IPS-NIHi11 (cell line): ENCODE measurements at regions not wholly inside any gene's neighbourhood (a gene's known extent, or its start where the extent isn't known, plus 50 kb on each side); places are given as distances from the start of the nearest gene placed in this dataset.

Experiments used
- DNase-seq: peaks from one replicate; pipeline ENCODE4 v3.0.0; 2012; ENCODE audit warnings: mixed read lengths, low spot score

DNA sequence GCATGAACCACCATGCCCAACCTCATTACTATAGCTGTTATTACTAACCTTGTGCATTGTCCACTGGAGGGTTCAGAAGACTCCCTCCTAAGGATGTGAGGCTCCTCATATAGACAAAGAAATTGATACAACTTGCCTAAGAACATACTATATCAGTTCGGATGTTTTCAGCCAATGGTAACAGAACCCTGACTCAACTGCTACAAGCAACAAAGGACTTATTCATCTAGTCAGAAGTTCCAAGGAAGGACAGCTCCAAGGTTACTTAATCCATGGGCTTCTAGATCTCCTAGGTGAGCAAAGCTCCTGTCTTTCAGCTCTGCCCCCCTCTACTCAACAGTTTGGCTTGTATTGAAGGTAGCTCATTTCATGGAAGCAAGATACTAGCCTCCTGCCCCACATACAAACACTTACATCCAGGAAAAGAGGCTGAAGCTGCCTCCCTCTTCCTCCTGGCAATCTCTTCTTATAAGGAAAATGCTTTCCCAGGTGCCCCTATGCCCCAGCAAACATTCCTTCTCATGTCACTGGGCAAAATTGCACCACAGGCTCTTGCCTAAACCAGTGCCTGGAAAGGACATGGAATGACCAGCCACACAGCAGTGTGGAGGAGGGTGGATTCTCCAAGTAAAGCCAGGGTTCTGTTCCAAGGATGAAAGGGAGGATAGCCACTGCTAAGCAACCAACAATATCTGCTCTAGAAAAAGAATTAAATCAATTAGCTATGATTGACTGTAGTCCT lies 497.8 kb downstream of the FOXO1 start:
- no peak for DNase-seq

DNA sequence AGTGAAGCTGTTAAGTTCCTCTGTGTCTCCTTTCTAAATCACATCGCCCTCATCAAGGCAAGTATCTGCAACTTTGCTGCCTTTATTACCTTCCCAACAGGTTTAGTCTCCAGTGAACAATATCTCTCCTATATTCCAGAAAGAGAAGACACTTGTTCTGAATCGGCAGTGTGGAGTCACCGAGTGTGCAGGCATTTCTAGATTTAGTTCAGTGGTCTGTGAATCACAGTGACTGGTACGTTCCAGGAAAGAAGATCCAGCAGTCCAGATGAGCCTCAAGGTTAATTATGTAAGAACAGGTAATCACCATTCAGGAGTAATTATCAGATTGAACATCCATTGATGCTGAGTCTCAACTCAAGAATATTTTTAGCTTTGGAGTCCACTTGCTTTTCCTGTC lies 497.0 kb downstream of the FOXO1 start:
- no peak for DNase-seq

DNA sequence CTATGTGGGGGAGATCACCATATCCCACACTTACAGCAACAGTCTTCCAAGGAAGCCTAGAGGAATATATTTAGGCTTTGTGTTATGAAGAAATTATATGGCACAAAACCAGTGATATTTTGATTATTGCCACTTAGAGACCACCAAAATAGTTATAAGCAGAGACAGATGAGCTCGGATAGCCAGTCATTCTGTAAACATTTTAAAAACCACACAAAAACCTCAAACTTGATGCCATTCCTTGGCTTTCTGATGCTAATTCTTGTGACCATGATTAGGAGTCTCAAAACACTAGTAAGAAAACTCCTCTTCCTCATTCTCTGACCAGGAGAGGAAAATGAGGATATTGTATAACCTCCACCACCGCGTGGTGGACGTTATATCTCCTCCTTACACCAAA lies 496.4 kb downstream of the FOXO1 start:
- DNase-seq = no peak

DNA sequence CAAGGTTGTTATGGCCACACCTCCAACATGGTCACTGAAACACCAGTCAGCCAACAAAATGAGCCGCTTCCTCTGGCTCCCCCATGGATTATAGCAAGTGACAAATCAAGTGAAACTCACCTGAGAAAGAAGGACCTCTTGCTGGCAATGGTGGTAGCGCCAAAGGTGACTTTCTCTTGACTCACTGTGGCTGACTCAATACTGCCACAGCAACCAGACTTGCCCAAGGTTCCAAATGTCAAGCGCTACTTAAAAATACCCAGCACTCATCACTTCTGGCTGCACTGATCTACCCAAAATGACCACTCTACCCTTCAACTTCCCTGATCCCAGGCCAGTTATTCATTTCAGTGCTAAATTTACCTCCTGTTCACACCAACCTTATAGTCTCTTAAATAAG lies 495.5 kb downstream of the FOXO1 start:
- DNase-seq = no peak

DNA sequence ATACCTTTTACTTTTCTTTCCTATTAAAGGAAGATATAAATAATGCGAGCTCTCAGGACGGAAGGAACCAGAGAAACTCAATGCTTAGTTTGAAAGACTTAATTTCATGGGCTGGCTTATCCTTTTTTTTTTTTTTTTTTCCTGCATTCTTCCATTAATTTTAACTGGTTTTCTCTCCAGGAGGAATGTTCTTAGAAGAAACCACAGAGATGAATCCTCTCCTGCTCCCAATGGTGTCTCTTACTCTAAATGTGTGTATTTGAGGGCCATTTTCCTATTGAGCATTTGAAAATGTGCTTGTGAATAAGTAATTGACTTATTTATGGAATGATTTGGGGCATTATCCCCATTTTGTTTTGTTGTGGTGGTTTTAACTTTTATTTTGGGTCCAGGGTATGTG lies 494.9 kb downstream of the FOXO1 start:
- DNase-seq = no peak

DNA sequence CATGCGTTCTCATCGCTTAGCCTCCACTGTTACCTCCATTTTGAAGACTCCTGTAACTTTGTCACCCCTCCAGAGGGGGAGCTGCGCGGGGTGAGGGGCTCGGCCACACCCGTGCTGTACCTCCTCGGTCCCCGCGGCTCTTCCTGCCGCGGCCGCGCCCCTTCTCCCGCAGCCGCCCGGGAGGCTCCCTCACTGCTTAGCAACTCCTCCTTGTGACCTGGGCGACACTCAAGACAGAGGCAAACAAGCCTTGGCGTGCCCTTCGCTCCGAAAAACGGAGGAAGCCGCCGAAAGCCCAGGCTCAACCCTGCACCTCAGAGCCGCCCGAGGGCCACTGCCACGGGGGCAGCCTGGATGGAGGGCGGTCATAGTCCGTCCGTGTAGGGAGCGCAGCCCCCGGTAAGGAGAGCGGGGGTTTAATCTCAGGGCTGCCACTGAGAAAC lies 494.3 kb downstream of the FOXO1 start:
- DNase-seq = peak; percentile 54

DNA sequence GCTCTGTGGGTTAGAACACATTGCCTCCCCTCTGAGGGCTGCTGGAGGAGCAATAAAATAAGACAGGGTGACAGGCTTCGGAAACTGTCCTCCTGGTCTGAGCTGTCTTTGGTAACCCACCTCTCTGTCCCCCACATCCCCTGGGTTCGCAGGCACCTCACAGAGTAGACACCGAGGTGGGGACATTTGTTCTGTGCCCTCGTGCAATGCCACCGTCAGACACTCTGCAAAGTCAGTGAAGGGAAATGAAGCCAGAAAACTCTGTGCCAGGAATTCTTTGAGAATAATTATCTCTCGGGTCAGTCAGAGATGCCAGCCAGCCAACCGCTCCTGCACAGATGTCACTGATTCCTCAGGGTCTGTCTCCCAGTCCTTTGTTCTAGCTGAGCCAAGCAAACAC lies 493.6 kb downstream of the FOXO1 start:
- no peak for DNase-seq

DNA sequence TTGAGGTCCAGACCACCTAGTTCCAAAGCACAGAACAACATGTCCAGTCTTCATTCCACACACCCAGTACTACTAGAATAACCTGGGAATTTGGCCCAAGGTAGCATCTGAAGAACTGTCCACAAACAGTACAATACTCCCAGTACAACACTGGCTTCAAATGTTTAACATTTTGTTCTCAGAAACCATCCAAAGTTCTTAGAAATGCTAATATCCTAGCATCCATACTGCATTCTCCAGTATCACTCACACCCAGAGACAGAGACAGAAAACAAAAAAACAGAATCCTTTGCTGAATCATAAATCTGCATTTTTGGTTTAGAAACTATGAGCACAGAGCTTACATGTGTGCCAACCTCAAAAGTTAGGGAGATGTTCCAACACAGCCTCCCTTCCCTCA lies 490.8 kb downstream of the FOXO1 start:
- DNase-seq = no peak

DNA sequence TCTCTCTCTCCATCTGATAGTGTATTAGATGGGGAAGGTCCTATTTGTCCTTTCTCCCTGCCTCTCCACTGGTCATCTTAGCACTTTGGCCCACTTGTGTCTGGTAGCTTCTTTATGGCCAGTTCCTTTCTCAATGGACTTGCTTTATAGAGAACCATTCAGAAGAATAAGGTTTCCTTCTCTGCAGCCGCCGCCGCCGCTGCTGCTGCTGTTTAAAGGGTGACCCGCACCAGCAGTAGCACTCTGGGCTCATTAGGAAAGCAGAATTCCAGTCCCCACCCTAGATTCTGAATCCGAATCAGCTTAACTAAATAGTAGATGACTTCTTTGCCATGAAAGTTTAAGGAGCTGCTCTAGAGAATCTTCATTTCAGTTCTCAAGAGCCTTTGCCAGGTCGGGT lies 490.2 kb downstream of the FOXO1 start:
- no peak for DNase-seq

DNA sequence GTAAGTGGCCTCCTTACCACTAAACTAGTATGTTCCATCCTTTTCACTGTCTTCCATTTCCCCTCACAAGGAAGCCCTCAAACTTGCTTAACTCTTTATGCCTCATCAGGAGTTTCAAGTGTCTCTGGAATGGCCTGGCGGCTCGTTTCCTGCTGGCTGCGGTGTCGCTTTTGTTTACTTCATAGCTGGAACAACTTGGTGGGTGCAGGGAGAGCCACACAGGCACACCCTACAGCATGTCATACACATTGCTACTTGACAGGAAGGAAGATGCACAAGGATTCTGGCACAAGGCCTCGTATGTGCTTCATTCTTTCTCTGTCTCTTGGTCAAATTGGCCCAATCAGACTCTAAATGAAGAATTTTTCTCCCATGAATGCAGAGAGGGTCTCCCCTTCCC lies 488.3 kb downstream of the FOXO1 start:
- no peak for DNase-seq

DNA sequence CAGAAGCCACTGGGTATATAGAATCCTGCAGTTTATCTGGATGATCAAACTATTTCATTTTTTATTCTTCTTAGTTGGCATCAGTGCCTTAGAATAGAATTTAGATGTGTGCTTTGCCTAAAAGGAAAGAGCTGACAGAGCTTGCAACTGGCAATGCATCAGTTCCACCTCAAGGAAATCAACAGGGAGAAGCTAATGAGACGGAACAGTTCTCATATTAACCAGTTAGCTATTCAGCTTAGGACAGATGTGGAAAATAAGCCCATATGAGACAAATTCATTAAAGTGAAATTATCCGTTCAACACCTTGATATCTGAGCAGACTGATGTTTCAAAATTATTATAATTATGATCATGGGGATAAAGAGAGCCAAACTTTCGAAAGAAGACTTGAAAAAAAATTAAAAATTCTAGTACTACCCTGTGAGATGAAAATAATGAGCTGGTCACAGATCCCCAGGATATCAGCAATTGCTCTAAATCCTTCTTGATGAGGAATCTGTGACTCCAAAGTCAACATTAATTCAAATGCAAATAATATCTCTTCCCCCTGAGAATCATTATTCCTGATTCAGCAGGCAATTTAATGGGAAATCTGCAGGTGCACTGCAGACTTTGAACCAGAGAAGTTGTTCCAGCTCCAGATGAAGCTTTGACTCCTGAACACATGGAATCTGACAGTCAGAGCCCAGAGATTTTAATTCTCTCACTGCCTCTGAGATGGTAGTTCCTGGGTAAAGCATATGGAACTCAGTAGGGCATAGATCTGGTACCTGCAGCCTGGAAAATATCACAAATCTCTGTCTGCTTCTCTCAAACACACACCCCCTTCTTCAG lies 486.8 kb downstream of the FOXO1 start:
- DNase-seq = no peak

DNA sequence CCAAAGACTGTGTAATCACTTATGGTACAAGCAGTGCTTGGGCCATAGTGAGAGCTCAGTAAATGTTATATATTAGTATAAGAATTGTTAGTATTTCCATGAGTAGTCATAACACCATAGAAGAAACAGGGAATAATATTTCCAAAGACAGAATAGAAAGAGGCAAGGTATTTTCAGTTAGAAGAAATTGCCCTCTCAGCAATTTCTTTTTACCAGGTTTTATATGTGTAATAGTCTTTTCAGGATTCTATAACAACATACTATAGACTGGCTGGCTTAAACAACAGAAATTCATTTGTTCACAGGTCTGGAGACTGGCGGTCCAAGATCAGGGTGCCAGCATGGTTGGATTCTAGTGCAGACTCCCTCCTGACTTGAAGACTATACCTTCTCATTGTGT lies 485.7 kb downstream of the FOXO1 start:
- DNase-seq = no peak

DNA sequence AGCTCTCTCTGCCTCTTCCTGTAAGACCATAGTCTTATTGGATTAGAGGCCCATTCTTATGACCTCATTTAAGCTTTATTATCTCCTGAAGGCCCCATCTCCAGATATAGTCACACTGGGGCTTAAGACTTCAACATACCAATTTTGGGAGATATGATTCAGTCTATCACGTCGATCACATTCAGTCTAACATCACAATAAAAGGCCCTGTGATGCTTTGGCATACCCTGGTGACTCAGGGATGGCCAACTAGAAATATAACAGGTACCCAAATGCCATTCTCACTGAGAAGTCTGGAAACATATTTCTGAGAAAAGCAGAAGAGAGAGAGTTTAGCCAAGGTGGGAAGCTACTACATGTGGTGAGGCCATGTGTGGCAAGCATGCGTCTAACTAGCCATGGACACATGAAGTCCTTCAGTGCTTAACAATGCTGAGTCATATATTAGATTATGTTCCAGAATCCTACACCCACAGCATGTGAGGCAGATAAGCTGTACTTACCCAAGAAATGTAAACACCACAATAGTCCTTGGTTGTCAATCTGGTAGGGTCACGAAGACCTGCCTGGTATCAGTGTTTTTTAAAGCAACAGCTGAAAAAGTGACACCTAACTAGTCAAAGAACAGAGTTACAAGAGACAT lies 485.1 kb downstream of the FOXO1 start:
- no peak for DNase-seq

DNA sequence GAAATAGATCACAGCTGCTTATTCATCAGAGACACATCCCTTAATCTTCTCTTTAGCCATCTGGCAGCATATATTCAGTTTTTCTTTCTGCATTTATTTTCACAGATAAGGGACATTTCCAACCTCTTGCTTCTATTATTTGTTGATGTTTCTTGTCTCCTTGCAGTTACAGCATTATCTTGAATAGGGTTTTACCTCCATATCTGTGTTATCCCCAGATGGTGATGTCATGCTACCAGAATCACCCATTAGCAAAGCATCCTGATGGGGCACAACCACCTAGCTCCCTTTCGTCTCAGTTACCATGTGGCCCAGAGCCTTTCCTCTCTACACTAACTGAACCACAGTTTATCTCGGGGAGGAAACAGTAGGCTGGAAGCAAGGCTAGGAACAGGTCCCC lies 483.9 kb downstream of the FOXO1 start:
- DNase-seq = no peak

DNA sequence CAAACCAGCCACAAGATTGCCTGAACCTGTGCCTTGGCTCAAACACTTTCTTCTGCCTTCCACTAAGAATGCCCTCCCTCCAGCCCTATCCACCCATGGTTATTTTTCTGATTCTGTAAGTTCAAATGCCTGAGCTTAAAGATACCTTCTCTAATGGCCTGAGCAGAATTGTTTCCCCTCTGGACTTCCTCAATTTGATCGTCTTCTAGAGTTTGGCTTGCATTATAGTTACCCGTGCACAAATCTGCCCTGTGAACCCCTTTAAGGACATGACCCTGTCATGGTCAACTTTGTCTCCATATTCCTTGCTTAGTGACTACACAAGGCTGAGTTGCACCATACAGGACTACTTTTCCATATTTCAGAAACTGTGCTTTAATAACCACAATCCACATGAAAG lies 481.0 kb downstream of the FOXO1 start:
- no peak for DNase-seq

DNA sequence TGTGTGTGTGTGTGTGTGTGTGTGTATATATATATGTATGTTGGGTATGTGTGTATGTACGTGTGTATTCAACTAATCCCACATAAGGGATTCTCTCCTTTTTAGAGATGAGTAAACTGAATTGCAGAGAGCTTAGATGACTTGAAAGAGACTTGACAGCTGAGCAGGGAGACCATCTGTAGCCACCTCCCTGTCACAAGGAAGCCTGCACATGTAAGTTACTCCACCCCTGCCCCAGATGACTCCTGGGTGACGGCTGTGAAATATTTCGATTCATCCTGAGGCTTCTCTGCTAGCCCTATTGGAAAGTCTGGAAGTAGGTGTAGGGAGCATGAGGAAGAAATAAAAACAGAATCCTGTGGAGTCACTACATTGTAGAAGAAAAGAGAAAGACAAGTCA lies 480.4 kb downstream of the FOXO1 start:
- DNase-seq = no peak

DNA sequence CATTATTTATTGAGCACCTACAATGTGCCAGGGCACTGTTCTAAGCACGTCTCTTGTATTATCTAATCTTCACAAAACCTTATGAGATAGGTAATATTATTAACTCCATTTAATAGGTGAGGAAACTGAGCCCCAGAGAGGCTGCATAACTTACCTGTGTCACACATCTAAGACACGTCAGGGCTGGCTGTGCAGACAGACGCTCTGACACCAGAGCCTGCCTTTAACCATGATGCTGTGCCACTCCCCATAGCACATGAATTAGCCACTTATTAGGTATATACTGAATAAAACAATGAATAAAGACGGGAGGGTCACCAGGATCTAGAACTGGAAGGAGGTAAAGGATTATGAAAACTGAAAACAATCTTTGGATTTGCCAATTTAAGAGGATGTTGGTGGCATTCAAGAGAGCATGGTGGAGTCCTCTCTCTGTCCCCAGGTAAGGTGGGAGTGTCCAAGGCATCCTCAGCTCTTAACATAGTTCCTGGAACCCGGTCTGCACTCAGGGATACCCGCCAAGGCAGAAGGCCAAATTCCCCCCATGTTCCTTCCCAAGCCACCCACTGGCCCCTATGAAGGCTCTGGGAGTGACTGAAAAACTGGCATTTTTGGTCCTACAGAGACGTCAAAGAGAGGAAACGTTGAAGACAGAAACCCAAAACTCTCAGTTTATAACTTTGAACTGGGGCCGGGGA lies 479.7 kb downstream of the FOXO1 start:
- no peak for DNase-seq

DNA sequence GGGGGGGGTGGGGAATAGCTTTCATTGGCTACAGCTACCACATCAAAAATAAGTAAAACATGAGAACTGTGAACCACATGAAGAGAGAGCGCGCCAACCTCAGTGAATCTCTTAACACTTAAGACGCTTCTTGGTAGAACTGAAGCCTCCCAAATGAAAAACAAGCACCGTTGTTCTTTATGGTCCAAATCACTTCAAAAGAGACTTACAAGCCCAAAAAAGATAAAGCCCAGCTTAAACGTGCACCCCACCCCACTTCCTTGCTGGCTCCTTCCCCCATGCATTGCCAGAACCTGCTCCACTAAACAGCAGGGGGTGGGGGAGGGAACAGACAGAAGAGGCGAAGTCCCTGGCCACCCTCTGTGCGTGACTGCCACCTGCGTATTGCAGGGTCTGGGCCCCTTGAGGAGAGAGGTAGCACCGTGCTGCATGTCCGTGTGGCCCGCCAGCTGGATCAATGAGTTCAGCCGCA lies 479.1 kb downstream of the FOXO1 start:
- no peak for DNase-seq

DNA sequence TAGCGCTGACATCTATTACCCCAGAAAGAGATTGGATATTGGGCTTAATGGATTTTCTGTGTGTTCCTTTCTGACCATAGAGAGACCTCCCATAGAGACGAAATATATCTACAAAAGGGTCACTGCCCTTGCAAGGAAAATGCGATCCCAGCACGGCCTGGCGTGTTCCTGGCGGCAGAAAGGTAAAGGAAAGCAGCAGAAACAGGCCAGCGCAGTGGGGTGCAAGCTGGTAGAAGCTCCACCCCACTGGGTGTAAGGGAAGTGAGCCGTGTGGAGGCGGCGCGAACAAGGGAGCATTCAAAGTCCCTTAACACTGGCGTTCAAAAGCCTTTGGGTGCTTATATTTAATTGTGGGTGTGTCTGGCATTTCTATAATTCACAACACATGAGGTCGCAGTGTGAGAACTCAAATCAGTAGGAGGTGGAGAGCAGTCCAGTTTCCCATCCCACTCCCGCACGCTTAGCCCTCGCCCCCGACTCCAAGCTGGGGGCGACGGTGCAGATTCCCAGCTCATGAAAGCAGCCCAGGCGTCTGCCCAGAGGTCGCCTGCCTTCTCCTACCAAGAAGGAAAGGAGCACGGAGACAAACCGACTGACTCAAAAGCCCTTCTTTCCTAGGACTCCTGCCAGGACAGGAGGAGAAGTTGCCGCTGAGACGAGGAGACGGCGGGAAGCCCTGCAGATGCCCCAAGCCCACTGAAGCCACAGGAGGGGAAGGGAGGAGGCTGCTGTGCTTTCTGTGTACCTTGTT lies 478.4 kb downstream of the FOXO1 start:
- no peak for DNase-seq

DNA sequence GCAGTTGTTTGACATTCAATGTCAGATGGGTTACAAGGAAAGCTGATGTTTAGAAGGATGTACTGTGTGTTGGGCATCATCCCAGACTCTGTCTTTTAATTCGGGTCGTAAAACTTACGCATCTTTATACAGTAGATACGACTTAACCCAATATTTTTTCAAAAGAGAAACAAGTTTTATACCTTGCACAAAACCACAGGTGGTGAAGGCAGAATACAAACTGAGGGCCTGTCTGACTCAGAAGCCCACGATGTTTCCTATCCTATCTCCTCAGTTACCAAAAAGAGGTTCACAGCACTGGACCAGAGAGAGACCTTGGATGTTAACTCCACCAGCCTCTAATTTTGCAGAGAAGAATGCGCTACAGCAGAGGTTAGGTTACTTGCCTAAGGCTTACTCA lies 477.0 kb downstream of the FOXO1 start:
- DNase-seq = no peak

DNA sequence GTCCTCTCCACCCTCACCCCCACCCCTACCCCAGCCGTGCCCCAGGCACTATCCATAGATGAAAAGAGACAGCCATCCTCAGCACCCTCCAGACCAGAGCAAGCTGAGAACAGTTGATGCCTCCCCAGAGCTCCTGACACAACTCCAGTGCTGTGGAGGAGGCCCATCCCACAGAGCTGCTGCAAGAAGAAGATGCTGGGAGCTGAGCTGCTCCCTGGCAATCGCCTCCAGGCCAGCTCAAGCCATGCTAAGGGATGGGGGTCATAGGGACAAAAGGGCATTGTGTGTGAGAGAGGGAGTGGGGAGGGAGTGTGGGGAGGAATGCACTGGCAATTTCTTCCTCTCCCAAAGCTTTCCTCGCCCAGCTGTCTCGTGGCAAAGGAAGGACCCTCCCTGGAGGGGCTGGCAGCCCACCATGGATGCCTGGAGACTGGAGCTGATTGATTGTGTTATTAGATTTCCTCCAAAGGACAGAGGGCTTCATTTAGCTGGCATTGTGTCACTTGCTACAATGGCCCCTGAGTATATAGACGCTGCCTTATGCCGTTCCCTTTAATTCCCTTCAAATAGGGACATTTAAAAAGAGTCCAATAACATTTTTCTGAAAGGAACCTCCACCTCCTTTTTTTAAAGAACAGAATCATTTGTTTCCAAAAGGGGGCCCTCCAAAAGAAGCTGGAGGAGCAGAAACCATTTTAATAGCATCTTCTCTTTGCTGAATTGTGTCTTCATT lies 476.4 kb downstream of the FOXO1 start:
- DNase-seq = peak; percentile 33
